ENCODE measurements at regions not wholly inside any gene's neighbourhood (a gene's known extent, or its start where the extent isn't known, plus 50 kb on each side); places are given as distances from the start of the nearest gene placed in this dataset.

- no peak for DNase-seq
Measured at GRCh38 chr1:232111611-232112010, 485.0 kb downstream of the DISC1 start.

DNA sequence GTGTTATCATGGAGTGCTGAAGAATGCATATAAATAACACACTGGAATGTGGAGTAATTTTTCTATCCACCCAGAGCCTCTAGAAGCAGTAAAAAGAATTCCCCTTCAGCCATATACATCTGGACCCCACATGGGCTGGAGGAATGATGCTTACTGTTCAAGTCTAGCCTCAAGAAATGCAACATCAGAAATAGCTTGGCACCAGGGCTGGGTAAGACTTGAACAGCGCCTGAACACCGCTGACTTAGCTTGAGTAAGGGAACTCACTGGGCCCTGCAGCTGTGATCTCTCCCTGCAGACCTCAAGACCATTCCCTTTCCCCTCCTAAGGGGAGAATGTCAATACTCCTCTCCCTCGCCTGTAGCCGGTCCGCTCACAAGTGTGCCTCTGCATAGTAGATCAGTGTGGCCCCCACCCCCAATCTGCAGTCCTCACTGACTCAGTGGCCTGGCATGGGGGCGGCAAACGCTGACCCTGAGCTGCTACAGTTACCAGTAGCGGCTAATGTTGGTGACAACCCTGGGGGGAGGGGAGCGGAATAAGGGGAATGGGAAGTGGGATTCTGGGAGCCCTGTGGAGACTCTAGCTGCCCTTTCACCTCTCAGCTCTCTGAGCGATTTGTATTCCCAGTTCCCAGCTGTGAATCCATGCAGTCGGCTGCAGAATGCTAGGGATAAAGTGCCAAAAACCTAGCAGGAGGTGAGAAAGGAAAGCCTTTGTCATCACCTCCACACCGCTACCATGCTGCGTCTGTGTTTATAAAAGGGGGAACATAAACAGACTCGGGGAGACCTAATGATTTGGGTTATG is 483.9 kb downstream of the DISC1 start:
- no peak for DNase-seq

DNA sequence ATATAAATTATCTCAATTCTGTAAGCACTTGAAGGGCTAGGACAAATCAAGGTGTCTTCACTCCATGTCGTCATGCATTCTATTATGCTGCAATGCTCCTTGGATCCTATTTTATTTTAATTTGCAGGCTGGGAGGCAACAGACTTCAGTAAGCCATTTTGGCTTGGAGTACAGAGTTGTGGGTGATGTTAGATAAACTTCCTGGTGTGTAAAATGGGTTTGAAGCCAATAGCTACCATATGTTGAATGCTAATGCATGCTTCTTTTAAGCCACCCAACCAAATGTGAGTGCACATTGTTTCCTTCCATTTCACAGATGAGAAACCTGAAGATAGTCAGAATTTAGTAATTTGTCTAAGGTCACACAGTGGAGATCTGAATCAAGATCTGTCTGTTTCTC is 482.8 kb downstream of the DISC1 start:
- DNase-seq = no peak

GRCh38 chr1:232108598-232108997 is 482.0 kb downstream of the DISC1 start:
- no peak for DNase-seq

DNA sequence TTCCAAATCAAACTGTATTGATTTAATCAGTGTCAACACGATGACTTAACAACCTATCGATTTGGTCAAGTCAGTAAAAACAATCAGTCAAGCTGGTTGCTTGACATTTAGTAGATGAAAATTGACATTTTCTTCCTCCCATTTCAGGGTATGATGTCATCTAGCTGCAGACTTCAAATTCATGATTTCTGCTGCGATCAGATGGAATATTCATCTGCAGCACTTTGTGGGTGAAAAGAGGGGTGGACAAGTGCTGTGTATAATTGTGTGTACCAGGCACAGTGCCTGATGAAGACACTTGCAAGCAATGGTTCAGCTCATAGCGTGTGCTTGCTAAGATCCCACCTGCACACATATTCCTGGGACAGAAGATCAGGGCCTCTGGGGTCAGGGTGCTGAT is 479.8 kb downstream of the DISC1 start:
- DNase-seq = no peak

DNA sequence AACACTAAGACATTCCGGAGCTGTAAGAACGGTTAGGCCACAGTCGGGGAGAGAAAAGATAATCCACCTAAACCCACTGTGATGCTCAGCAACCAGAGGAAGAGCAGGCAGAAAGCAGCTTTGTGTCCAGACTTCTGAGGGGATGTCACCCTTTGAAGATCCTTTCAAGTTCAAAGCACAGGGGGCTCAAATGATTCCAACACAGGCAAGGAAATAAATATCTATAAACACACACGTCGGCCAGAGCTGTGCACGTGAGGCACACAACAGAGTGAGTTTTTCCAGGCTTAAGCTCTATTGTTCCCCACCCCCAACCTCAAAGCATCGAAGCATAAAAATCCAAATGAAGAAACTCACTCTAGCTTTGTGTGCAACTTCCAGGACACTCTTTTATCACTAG is 479.0 kb downstream of the DISC1 start:
- DNase-seq = no peak

- DNase-seq = no peak
Measured at GRCh38 chr1:232101231-232101630, 474.6 kb downstream of the DISC1 start.

DNA sequence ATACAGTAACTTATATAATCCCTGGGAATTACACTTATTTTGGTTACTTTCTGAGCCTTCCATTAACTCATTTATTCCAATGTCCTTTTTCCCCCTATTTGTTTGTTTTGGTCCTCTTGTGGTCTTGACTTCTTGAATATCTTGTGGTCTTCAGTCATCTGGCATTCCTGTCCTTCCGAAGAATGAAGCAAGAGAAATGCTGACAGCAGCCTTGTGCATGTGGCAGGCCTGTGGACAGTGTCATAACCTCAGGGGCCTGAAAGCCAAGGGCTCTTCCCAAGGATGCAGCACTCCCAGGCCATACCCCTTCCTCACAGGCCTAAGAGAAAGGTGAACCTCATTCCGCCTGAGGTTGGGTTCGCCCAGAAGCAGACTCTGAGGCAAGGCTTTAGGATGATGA is 470.2 kb downstream of the DISC1 start:
- no peak for DNase-seq

All from HCEC 1CT (cell line).